ENCODE measurements at regions not wholly inside any gene's neighbourhood (a gene's known extent, or its start where the extent isn't known, plus 50 kb on each side); places are given as distances from the start of the nearest gene placed in this dataset.

GRCh38 chr22:49604732-49605302 lies 222.9 kb downstream of the BRD1 start:
- Mint-ChIP-seq H3K27ac (ENCODE audit: unreplicated experiment) (no peak overlapping the region), H3K4me1 (no peaks in the 10 kb centered on the region), H3K27me3 (ENCODE audit: low read depth) (no peaks in the 10 kb centered on the region), H3K9me3 (peaks cover 9% of the 10 kb centered on the region), H3K36me3 (ENCODE audit: low read depth) (peaks cover 6% of the 10 kb centered on the region), H3K4me3 (no peak overlapping the region)
- no peak for TF ChIP-seq CTCF (conservative IDR thresholded peaks at IDR 0.05)
- no peak for DNase-seq (ENCODE audit: low read depth, low spot score)

GRCh38 chr22:49603016-49603415 lies 224.7 kb downstream of the BRD1 start:
- Mint-ChIP-seq H3K27ac (ENCODE audit: unreplicated experiment) (no peak overlapping the region), H3K4me3 (no peak overlapping the region), H3K4me1 (no peaks in the 10 kb centered on the region), H3K27me3 (ENCODE audit: low read depth) (no peaks in the 10 kb centered on the region), H3K36me3 (ENCODE audit: low read depth) (peaks cover 6% of the 10 kb centered on the region), H3K9me3 (peaks cover 9% of the 10 kb centered on the region)
- DNase-seq (ENCODE audit: low read depth, low spot score): no peak
- no peak for TF ChIP-seq CTCF (conservative IDR thresholded peaks at IDR 0.05)

GRCh38 chr22:49602481-49602880 lies 225.2 kb downstream of the BRD1 start:
- no peak for DNase-seq (ENCODE audit: low read depth, low spot score)
- Mint-ChIP-seq H3K27me3 (ENCODE audit: low read depth) (no peaks in the 10 kb centered on the region), H3K36me3 (ENCODE audit: low read depth) (peaks cover 6% of the 10 kb centered on the region), H3K9me3 (peaks cover 9% of the 10 kb centered on the region), H3K27ac (ENCODE audit: unreplicated experiment) (no peak overlapping the region), H3K4me3 (no peak overlapping the region), H3K4me1 (no peaks in the 10 kb centered on the region)
- TF ChIP-seq CTCF (conservative IDR thresholded peaks at IDR 0.05): no peak

GRCh38 chr22:49601614-49602321 lies 225.9 kb downstream of the BRD1 start:
- TF ChIP-seq CTCF (conservative IDR thresholded peaks at IDR 0.05): no peak
- Mint-ChIP-seq H3K27me3 (ENCODE audit: low read depth) (no peaks in the 10 kb centered on the region), H3K4me1 (no peaks in the 10 kb centered on the region), H3K4me3 (no peak overlapping the region), H3K36me3 (ENCODE audit: low read depth) (peaks cover 6% of the 10 kb centered on the region), H3K27ac (ENCODE audit: unreplicated experiment) (no peak overlapping the region), H3K9me3 (peaks cover 9% of the 10 kb centered on the region)
- DNase-seq (ENCODE audit: low read depth, low spot score): no peak

GRCh38 chr22:49600891-49601431 lies 226.7 kb downstream of the BRD1 start:
- Mint-ChIP-seq H3K4me1 (no peaks in the 10 kb centered on the region), H3K9me3 (peaks cover 9% of the 10 kb centered on the region), H3K27ac (ENCODE audit: unreplicated experiment) (no peak overlapping the region), H3K36me3 (ENCODE audit: low read depth) (peaks cover 6% of the 10 kb centered on the region), H3K4me3 (no peak overlapping the region), H3K27me3 (ENCODE audit: low read depth) (no peaks in the 10 kb centered on the region)
- no peak for DNase-seq (ENCODE audit: low read depth, low spot score)
- no peak for TF ChIP-seq CTCF (conservative IDR thresholded peaks at IDR 0.05)

All from neural crest cell (in vitro differentiated cells).